ENCODE measurements at regions not wholly inside any gene's neighbourhood (a gene's known extent, or its start where the extent isn't known, plus 50 kb on each side); places are given as distances from the start of the nearest gene placed in this dataset.
A peak's percentile ranks its signal among the peaks of the same experiment; 100 is the strongest.

- Histone ChIP-seq H3K36me3 (ENCODE audit: control insufficient read depth, insufficient read depth, low read length) (no peaks in the 10 kb centered on the region), H3K4me1 (replicated peaks in 1 of 2; ENCODE audit: control insufficient read depth in 2 of 2, insufficient read depth in 2 of 2, low read length in 2 of 2) (peaks cover 0 to 13% of the 10 kb centered on the region in 2 experiments; a peak in 3 of 5 replicates), H3K79me2 (ENCODE audit: control insufficient read depth, insufficient read depth, low read length) (no peaks in the 10 kb centered on the region), H3K27ac (ENCODE audit: extremely low read depth, low read depth, low read length) (no peak overlapping the region), H4K20me1 (replicated peaks; ENCODE audit: control insufficient read depth, insufficient read depth, low read length) (no peaks in the 10 kb centered on the region), H3K9ac (ENCODE audit: insufficient read depth in 1 of 2, low read depth in 2 of 2, low read length in 2 of 2) (peak overlapping the region in 1 of 2 experiments; percentile 82; a peak in 2 of 4 replicates), H3K9me3 (replicated peaks; ENCODE audit: control insufficient read depth, insufficient read depth, low read depth, low read length) (no peaks in the 10 kb centered on the region; the same call in 1 of the 2 replicates), H3K27me3 (ENCODE audit: control insufficient read depth in 2 of 2, insufficient read depth in 2 of 2, low read length in 2 of 2) (no peaks in the 10 kb centered on the region), H2AFZ (ENCODE audit: low read depth, low read length) (peak overlapping the region; percentile 91), H3K9me1 (ENCODE audit: control insufficient read depth, insufficient read depth, low read length) (no peaks in the 10 kb centered on the region), H3K4me3 (peak overlapping the region; percentile 38), H3K4me2 (ENCODE audit: insufficient read depth, low read length) (peak overlapping the region; percentile 74)
- ATAC-seq (no peak), FAIRE-seq (no peak), DNase-seq (ENCODE audit: extremely low read depth in 1 of 4, low spot score in 3 of 4) (no peak)
- ChIA-PET CTCF (ENCODE audit: low intra/inter-chr PET ratio) (no interaction called here), POLR2A (interaction anchor here (0.7 kb wide), 1 partner anchor 359 kb away, joined by 3 read pairs; no protein-coding TSS in a partner anchor)
- 62% methylated on average over 19 of the region's 22 CpGs for WGBS (ENCODE audit: insufficient coverage, low coverage, missing lambda C conversion rate)
- BruUV-seq (replicated peaks): no TSS peak
- intact Hi-C loops (cut with micrococcal nuclease): no loop called here
- in situ Hi-C loops (cut with MboI): no loop called here
- TF ChIP-seq E2F6 (IDR thresholded peaks at IDR 0.05; ENCODE audit: borderline replicate concordance in 1 of 2, extremely low read depth in 1 of 2, insufficient read depth in 1 of 2, insufficient read length in 1 of 2, low read depth in 1 of 2, low read length in 1 of 2, poor library complexity in 1 of 2, severe bottlenecking in 1 of 2): peak in 1 of 2 experiments; percentile 49
- TF ChIP-seq CBX1 (IDR thresholded peaks at IDR 0.05; ENCODE audit: low read depth): no peak
- no peak for TF ChIP-seq POLR3A (IDR thresholded peaks at IDR 0.05; ENCODE audit: borderline replicate concordance, extremely low read depth, insufficient read depth, insufficient read length)
- no peak for TF ChIP-seq CXXC5 (CRISPR knock-in tag; IDR thresholded peaks at IDR 0.05)
- no peak for TF ChIP-seq ZHX1 (conservative IDR thresholded peaks at IDR 0.05; ENCODE audit: low read length)
- TF ChIP-seq ZNF280A (IDR thresholded peaks at IDR 0.05; ENCODE audit: low read depth, partially characterized antibody): no peak
- no peak for TF ChIP-seq NCOA6 (IDR thresholded peaks at IDR 0.05)
- no peak for TF ChIP-seq ZNF717 (CRISPR knock-in tag; IDR thresholded peaks at IDR 0.05)
- TF ChIP-seq HDAC2 (IDR thresholded peaks at IDR 0.05): no peak
- no peak for TF ChIP-seq MTA1 (IDR thresholded peaks at IDR 0.05; ENCODE audit: borderline replicate concordance)
- peak; percentile 72 for TF ChIP-seq RFX1 (IDR thresholded peaks at IDR 0.05)
- no peak for TF ChIP-seq HDAC8 (tag; IDR thresholded peaks at IDR 0.05)
- TF ChIP-seq USF2 (CRISPR knock-in tag; IDR thresholded peaks at IDR 0.05): 0 out of 2 replicates have a peak, but pooled peaks have one; percentile 35
- no peak for TF ChIP-seq RBM15 (IDR thresholded peaks at IDR 0.05; ENCODE audit: insufficient read depth, low read length)
- no peak for TF ChIP-seq ZNF253 (CRISPR knock-in tag; conservative IDR thresholded peaks at IDR 0.05)
- no peak for TF ChIP-seq ZNF282 (CRISPR knock-in tag; IDR thresholded peaks at IDR 0.05)
Observed at GRCh38 chr10:31602541-31603234, 283.7 kb downstream of the ZEB1 start.
